HEK293 (cell line): ENCODE measurements at regions not wholly inside any gene's neighbourhood (a gene's known extent, or its start where the extent isn't known, plus 50 kb on each side); places are given as distances from the start of the nearest gene placed in this dataset.

Experiments
- CTCF ChIA-PET: fragments of 350-600 bp; formaldehyde crosslinking; extraction: SDS; loops from one replicate; lab custom pipeline; 2021; ENCODE audit warnings: antibody characterized with exemption; lab: Yijun Ruan, JAX
- POLR2A ChIA-PET: fragments of 300-600 bp; formaldehyde crosslinking; extraction: SDS; loops from one replicate; lab custom pipeline; 2020; ENCODE audit warnings: antibody characterized with exemption, inconsistent platforms; lab: Yijun Ruan, JAX
- H3K27ac ChIP-seq: fragments of 200-500 bp; sonication (Bioruptor generic); 2 replicates; pipeline ENCODE4 v1.5.1; 2014; ENCODE audit warnings: low read depth, low read length, control low read depth, inconsistent platforms; ENCODE audit errors: extremely low read depth
- H3K36me3 ChIP-seq, 2 experiments: fragments of 200-500 bp in 1 of 2; sonication (Bioruptor generic) in 1 of 2; 1 replicate in 1 of 2; 2 replicates in 1 of 2; pipeline ENCODE4 v1.5.1; 2014 to 2017; ENCODE audit warnings: inconsistent platforms in 2 of 2, low read length in 2 of 2; ENCODE audit not compliant: control insufficient read depth in 2 of 2, insufficient read depth in 1 of 2
- H3K4me1 ChIP-seq: fragments of 200-500 bp; sonication (Bioruptor generic); 2 replicates; pipeline ENCODE4 v1.5.1; 2014; ENCODE audit warnings: mild to moderate bottlenecking, low read length, inconsistent platforms; ENCODE audit not compliant: control insufficient read depth, insufficient read depth
- H3K4me3 ChIP-seq: 2 replicates; pipeline ENCODE4 v1.5.1; 2011; ENCODE audit warnings: low read depth, mild to moderate bottlenecking, control low read depth, low read length, moderate library complexity
- H3K9me3 ChIP-seq: fragments of 200-500 bp; sonication (Bioruptor generic); 2 replicates; pipeline ENCODE4 v1.5.1; 2014; ENCODE audit warnings: low read depth, low read length, inconsistent platforms; ENCODE audit not compliant: control insufficient read depth, insufficient read depth
- HIC1 ChIP-seq: fragments of 450-650 bp; formaldehyde crosslinking; IDR thresholded peaks from 2 replicates; pipeline ENCODE4 v1.5.1; 2016; ENCODE audit warnings: missing biosample characterization, missing genetic modification characterization
- KLF10 ChIP-seq: fragments of 450-650 bp; IDR thresholded peaks from 2 replicates; pipeline ENCODE4 v1.5.1; 2018; ENCODE audit warnings: missing biosample characterization, mild to moderate bottlenecking, missing genetic modification characterization
- PBX3 ChIP-seq: sonication (generic); formaldehyde crosslinking; IDR thresholded peaks from 2 replicates; pipeline ENCODE4 v1.8.1; 2022; ENCODE audit warnings: mild to moderate bottlenecking, moderate library complexity, missing genetic modification reagents
- PRDM10 ChIP-seq: fragments of 450-650 bp; formaldehyde crosslinking; IDR thresholded peaks from 2 replicates; pipeline ENCODE4 v1.5.1; 2016; ENCODE audit warnings: missing biosample characterization, missing genetic modification characterization
- SALL2 ChIP-seq: fragments of 450-650 bp; formaldehyde crosslinking; IDR thresholded peaks from 2 replicates; pipeline ENCODE4 v1.5.0; 2017; ENCODE audit warnings: missing biosample characterization, mild to moderate bottlenecking, missing genetic modification characterization, borderline replicate concordance
- YY2 ChIP-seq: fragments of 450-650 bp; formaldehyde crosslinking; IDR thresholded peaks from 2 replicates; pipeline ENCODE4 v1.5.1; 2016; ENCODE audit warnings: missing biosample characterization, missing genetic modification characterization
- ZEB2 ChIP-seq: fragments of 450-650 bp; formaldehyde crosslinking; IDR thresholded peaks from 2 replicates; pipeline ENCODE4 v1.5.1; 2016; ENCODE audit warnings: missing biosample characterization, missing genetic modification characterization
- ZNF10 ChIP-seq: fragments of 450-650 bp; formaldehyde crosslinking; IDR thresholded peaks from 2 replicates; pipeline ENCODE4 v1.5.1; 2017; ENCODE audit warnings: missing biosample characterization, missing genetic modification characterization
- ZNF138 ChIP-seq: fragments of 450-650 bp; formaldehyde crosslinking; IDR thresholded peaks from 2 replicates; pipeline ENCODE4 v1.5.1; 2016; ENCODE audit warnings: missing biosample characterization, missing genetic modification characterization, borderline replicate concordance
- ZNF146 ChIP-seq: fragments of 450-650 bp; formaldehyde crosslinking; IDR thresholded peaks from 2 replicates; pipeline ENCODE4 v1.5.1; 2016; ENCODE audit warnings: missing biosample characterization, missing genetic modification characterization
- ZNF239 ChIP-seq: fragments of 450-650 bp; formaldehyde crosslinking; IDR thresholded peaks from 2 replicates; pipeline ENCODE4 v1.5.1; 2016; ENCODE audit warnings: missing biosample characterization, missing genetic modification characterization
- ZNF350 ChIP-seq: fragments of 450-650 bp; formaldehyde crosslinking; IDR thresholded peaks from 2 replicates; pipeline ENCODE4 v1.5.0; 2017; ENCODE audit warnings: missing biosample characterization, mild to moderate bottlenecking, missing genetic modification characterization
- ZNF37A ChIP-seq: fragments of 450-650 bp; IDR thresholded peaks from 2 replicates; pipeline ENCODE4 v1.5.1; 2018; ENCODE audit warnings: missing biosample characterization, missing genetic modification characterization
- ZNF416 ChIP-seq: fragments of 450-650 bp; formaldehyde crosslinking; IDR thresholded peaks from 2 replicates; pipeline ENCODE4 v1.5.1; 2016; ENCODE audit warnings: missing biosample characterization, missing genetic modification characterization
- ZNF473 ChIP-seq: fragments of 450-650 bp; formaldehyde crosslinking; IDR thresholded peaks from 2 replicates; pipeline ENCODE4 v1.5.1; 2017; ENCODE audit warnings: missing biosample characterization, missing genetic modification characterization
- ZNF501 ChIP-seq: fragments of 450-650 bp; formaldehyde crosslinking; IDR thresholded peaks from 2 replicates; pipeline ENCODE4 v1.5.1; 2016; ENCODE audit warnings: missing biosample characterization, missing genetic modification characterization
- ZNF510 ChIP-seq: fragments of 450-650 bp; formaldehyde crosslinking; IDR thresholded peaks from 2 replicates; pipeline ENCODE4 v1.5.1; 2018; ENCODE audit warnings: mild to moderate bottlenecking, missing genetic modification characterization, missing biosample characterization; ENCODE audit not compliant: insufficient replicate concordance
- ZNF626 ChIP-seq: fragments of 450-650 bp; sonication (Bioruptor Pico); formaldehyde crosslinking; IDR thresholded peaks from 2 replicates; pipeline ENCODE4 v1.5.1; 2018; ENCODE audit warnings: missing biosample characterization, missing genetic modification characterization, inconsistent platforms
- ZNF843 ChIP-seq: fragments of 450-650 bp; formaldehyde crosslinking; IDR thresholded peaks from 2 replicates; pipeline ENCODE4 v1.5.1; 2016; ENCODE audit warnings: missing biosample characterization, missing genetic modification characterization
- ZSCAN18 ChIP-seq: fragments of 450-650 bp; formaldehyde crosslinking; IDR thresholded peaks from 2 replicates; pipeline ENCODE4 v1.5.1; 2016; ENCODE audit warnings: missing biosample characterization, missing genetic modification characterization
- ZSCAN4 ChIP-seq: fragments of 450-650 bp; formaldehyde crosslinking; IDR thresholded peaks from 2 replicates; pipeline ENCODE4 v1.5.1; 2017; ENCODE audit warnings: missing biosample characterization, missing genetic modification characterization
- ZSCAN5A ChIP-seq: fragments of 450-650 bp; formaldehyde crosslinking; IDR thresholded peaks from 2 replicates; pipeline ENCODE4 v1.5.1; 2016; ENCODE audit warnings: missing biosample characterization, missing genetic modification characterization

GRCh38 chr7:46137725-46138124, 216.7 kb upstream of the IGFBP3 start:
- H3K4me3 ChIP-seq: no peak overlapping the region
- H3K4me1 ChIP-seq: no peaks in the 10 kb centered on the region
- CTCF ChIA-PET: interaction anchor here (0.6 to 2.3 kb wide), 2 partner anchors 8 to 191 kb away, joined by 4 to 9 read pairs; no protein-coding TSS in a partner anchor
- no peak overlapping the region for H3K27ac ChIP-seq
- POLR2A ChIA-PET: no interaction called here
- no peaks in the 10 kb centered on the region for H3K36me3 ChIP-seq
- TF ChIP-seq ZEB2 (tag by site-specific recombination): no peak
- no peak for TF ChIP-seq ZNF10 (tag by site-specific recombination)
- no peak for TF ChIP-seq ZSCAN18 (tag by site-specific recombination)
- no peak for TF ChIP-seq KLF10
- no peak for TF ChIP-seq ZNF473 (tag by site-specific recombination)
- no peak for TF ChIP-seq ZSCAN5A (tag by site-specific recombination)
- TF ChIP-seq ZSCAN4: no peak
- no peak for TF ChIP-seq ZNF37A
- no peak for TF ChIP-seq ZNF146 (tag by site-specific recombination)
- TF ChIP-seq PBX3: no peak
- TF ChIP-seq ZNF626 (tag by site-specific recombination): no peak
- TF ChIP-seq ZNF843 (tag by site-specific recombination): no peak
- no peak for TF ChIP-seq ZNF501 (tag by site-specific recombination)
- TF ChIP-seq YY2 (tag by site-specific recombination): no peak
- TF ChIP-seq PRDM10 (tag by site-specific recombination): no peak
- no peaks in the 10 kb centered on the region for H3K9me3 ChIP-seq

- Histone ChIP-seq H3K27ac (no peak overlapping the region), H3K4me3 (no peak overlapping the region), H3K36me3 (no peaks in the 10 kb centered on the region), H3K9me3 (no peaks in the 10 kb centered on the region), H3K4me1 (no peaks in the 10 kb centered on the region)
- ChIA-PET CTCF (interaction anchor here (1.6 kb wide), 1 partner anchor 213 kb away, joined by 5 read pairs; no protein-coding TSS in a partner anchor), POLR2A (no interaction called here)
- TF ChIP-seq ZNF10 (tag by site-specific recombination) (no peak), ZNF350 (tag by site-specific recombination) (no peak), ZNF239 (no peak), ZNF138 (tag by site-specific recombination) (no peak), ZNF510 (tag by site-specific recombination) (no peak), PBX3 (no peak), SALL2 (tag by site-specific recombination) (no peak), ZNF416 (tag by site-specific recombination) (no peak), HIC1 (tag by site-specific recombination) (no peak)
Measured at GRCh38 chr7:46135557-46135956, 214.5 kb upstream of the IGFBP3 start.
